GM18520 (cell line): ENCODE measurements at regions not wholly inside any gene's neighbourhood (a gene's known extent, or its start where the extent isn't known, plus 50 kb on each side); places are given as distances from the start of the nearest gene placed in this dataset.

Source experiments
- ATAC-seq: cut with Tn5 transposase; IDR thresholded peaks from one replicate; pipeline ENCODE4 v1.9.1; 2021; ENCODE audit not compliant: unreplicated experiment

DNA sequence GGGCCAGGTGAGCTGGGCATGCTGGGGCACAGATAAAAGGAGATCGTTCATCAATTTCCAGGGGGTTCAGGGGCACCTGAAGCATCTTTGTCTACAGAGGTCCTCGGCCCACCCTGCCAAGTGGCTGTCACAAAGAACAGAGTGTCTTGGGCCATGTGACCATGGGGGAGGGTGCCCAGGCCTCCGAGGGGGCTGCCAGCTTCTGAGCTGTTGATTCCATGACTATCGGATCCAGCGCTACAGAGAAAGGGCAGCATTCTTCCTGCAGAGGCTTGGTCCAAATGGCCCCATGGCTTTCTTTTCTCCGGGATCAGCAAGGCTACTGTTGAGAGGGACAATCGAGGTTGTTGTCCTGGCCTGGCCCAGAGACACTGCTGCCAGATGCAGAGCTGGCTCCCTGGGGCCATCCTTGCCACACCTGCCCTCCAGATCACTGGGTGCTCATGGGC is 289.2 kb downstream of the ZSWIM6 start:
- no peak for ATAC-seq

DNA sequence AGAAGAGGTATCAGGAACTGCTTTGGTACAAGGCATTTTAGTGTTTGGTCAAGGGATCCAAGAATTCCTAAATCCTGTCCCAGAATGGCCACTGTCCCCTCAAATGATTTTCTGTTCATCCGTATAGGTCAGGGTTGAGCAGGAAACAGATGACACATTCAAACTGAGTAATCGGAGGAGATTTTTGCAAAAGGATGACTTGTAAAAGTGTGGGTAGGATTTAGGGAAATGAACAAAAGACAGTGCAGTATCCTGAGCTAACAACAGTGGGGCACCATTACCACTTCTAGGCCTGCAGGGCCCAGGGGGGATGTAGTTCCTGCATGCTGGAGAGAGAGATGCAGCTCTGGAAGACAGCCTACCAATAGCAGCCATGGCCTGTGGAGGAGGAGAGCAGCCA is 290.1 kb downstream of the ZSWIM6 start:
- no peak for ATAC-seq

DNA sequence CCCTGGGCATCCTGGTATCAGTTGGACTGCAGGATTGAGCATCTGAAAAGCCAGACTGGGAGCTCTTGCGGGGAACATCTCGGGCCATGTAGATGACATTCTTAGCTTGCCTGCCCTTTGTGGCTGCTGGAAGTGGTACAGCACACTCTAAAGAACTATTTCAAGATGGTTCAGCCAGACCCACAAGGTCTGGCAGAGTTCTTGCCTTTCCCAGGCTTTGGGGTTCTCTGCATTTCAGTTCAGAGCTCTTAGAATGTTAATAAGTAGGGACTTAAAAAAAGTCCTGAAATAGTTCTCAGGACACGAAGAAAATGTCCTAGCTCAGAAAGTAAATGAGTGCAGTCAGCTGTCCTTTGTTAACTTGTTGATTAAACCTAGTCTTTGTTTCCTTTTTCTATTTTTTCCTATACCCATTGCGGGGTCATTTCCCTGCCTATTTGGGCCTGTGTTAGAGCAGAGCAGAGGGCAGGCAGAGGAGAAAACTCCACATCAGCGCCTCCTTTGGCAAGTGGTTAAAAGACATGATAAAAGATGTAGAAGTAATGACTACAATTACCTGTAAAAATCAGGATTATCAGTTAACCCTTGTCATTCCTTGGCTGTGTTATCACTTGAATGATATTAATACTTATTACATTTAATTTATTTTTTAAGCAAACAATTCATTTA is 291.5 kb downstream of the ZSWIM6 start:
- ATAC-seq = no peak

DNA sequence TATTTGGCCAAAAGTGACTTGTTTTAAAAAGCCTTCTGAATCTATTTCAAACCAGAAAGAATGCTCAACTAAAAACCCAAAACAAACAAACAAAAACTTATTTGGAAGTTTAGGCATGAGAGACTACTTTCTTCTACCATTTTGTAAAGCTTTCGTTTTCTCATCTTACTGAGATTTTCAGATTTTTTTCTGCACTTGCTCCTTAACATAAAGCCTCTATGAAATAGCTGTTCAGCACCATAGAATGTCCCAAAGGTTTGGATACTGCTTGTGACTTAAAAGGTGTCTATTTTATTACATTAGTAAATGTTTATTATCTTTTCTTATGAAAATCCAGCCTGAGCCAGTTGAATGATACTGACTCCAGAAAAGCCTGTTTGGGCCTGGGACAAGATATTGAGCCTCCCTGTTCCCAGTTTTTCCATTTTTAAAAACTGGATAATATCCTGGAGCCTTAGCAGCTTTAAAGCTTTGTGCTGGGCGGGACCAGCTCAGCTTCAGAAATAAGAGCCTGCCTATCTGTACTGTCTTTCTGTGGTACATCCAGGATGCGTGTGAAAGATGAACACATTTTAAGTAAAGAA is 292.6 kb downstream of the ZSWIM6 start:
- ATAC-seq = no peak

DNA sequence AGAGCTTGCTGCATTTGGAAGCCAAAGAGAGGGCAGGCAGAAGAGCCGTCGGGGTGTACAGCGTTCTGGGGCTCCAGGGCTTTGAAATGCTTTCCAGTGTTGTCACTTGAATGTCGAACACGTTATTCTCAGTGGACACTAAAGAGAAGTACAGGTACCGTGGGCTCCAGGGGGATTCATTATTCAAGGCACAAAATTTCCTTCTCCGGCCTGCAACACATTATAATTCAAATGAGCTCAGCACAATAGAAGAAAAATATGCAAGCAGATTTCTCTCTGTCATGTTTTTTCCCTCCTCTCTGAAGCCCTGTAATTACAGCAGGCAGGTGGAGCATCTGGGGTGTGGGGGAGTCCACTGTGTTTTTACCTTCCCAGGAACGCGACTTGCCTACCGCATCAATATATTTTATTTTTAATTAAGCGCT is 293.1 kb downstream of the ZSWIM6 start:
- ATAC-seq = no peak

DNA sequence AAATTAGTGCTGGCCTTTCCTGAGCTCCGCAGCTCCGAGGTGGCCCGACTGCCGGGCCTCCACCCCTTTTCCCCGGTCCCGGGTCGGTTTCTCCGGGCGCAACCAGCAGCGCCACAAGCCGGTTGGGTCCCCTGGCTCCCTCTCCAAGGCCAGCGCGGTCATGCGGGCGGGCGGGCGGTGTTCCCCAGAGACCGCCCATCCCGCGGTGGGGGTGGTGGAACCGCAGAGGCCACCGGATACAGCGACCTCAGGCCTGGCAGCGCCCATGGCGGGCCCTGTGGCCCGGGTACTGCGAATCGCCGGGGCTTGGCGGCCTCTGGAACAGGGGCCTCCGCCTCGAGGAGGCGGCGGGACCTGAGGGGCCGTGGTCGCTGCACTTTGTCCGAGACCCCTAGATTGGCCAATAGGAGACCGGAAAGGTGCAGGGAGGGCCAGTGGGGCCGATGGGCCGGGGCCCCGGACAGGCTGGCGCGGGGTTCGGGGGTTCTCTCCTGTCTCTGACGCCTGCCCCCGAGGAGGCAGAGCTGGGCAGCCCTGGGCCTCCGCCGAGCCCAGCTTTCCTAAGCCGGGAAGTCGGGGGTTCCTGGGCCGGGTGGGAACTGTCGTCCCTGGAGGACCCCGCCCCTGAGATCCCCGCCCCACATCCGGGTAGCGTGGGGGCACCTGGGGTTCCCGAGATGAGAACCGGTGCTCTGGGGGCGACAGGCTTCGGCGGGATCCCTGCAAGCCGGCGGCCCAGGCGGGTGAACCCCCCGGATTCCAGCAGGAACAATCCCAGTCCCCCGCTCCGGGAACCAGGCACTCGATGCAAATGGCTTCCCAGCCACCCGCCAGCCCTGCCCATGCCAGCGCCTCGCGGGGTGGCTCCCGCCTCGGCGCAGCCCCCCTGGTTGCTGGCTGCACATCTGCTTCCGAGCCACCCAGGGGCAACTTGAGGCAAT is 293.9 kb downstream of the ZSWIM6 start:
- no peak for ATAC-seq

DNA sequence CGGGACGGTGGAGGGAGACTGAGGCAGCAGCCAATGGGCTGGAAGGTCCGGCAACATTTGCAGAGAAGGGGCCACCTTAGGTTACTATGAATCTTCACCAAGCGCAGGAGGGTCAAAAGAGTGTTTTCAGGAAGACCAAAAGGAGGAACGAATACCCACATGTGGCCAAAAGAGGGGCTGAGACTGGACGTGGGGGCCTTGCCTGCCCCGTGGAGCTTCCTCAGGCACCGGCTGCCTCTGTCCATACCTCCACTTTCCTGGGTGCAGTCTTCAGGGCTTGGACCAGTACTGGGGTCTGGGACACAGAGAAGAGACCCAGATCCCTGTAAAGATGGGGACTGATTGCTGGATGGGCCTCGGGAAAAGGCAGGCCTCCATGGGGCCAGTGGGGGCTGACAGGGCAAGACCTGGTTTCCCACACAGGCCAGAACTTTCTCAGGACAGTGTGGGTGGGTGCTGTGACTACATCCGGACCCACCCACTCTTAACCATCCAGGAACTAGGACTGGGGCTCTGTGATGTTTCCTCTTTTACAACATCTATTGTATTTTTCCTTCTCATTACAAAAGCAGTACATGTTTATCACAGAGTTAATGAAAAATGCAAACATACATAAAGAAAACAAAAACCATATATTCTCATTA is 294.7 kb downstream of the ZSWIM6 start:
- no peak for ATAC-seq

DNA sequence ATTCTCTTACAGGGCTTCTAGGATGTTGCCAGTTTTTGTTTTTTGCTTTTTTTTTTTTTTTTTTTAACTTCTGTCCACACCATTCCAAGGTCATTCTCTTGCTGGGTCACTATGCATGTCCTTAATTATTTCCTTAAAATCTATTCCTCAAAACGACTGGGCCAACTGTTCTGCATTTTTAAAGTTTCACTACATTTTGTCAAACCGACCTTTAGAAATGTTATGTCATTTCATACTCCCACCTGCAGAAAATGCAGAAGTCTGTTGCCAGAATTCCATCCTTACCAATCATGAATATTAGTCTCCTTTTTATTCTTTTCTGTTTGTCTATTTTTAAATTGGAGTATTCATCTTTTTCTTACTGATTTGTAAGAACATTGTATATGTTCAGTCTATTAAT is 295.5 kb downstream of the ZSWIM6 start:
- ATAC-seq = no peak

DNA sequence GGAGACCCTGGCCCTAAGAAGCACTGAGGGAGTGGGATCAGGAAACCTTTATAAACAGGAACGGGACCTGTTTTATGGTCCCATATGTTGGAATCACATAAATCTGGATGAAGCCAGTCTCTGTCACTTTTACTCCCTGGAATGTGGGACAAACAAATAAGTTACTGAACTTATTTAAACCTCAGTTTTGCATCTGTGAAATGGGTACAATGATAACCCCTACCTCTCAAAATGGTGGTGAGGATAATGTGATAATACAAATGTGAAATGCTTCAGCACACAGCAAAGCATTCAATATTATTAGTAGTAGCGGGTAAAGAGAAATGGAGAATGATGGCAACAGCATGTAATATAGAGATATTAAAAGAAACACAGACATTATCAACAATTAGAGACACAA is 298.9 kb downstream of the ZSWIM6 start:
- ATAC-seq = no peak

DNA sequence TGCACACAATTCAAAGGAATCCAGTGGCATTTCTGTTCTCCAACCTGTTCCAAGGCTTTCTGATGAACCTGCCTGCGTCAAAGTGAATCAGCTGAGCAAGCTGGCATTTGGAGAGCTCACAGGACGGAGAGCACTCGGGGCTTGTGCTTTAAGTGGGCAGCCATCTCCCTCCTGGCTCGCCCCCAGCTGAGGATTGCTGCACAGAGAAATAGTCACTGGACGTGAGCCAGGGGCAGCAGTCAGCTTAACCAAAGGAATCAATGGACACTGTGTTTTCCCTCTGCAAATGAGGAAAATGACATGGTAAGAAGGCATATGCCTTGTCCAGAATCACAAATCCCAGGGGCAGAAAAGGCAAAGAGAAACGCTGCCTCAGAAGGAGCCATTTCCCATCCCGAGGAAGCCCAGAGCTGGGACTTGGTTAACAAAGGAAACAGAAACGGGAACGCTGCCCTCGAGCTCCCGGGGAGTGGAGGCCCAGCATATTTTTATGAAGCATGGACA is 299.4 kb downstream of the ZSWIM6 start:
- ATAC-seq = no peak

DNA sequence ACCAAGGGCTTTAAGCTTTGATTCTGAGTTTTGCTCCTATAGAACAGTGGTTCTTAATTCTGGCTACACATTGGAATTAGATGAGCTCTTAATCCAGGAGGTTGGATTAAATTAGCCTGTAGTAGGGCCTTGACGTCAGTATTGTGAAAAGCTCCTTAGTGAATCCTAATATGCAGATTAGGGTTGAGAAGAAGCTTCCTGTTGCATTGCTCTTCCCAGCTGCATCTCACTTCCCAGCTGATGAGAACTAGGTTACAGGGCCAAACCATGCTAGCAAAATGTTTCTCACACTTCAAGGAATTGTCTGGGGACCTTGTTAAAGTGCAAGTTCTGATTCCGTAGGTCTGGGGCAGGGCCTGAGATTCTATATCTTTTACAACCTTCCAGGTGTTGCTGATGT is 300.0 kb downstream of the ZSWIM6 start:
- ATAC-seq = no peak

DNA sequence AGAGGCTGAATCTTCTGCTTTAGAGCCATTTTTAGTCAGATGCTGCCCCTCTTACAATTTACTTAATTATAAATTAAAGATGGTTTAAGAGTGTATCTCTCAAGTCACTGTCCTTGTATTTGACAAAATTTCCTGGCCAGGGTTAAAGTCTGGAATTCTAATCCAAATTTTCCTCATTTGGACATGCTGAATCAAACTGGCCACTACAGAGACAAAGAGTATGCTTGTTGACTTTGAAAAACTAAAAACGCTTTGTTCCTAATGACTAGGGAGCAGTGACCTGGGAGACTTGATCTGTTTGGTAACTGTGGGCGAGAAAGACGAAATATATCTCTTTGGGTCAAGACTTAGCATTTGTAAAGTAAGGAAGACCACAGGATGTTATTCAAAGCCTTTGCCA is 303.2 kb downstream of the ZSWIM6 start:
- no peak for ATAC-seq

DNA sequence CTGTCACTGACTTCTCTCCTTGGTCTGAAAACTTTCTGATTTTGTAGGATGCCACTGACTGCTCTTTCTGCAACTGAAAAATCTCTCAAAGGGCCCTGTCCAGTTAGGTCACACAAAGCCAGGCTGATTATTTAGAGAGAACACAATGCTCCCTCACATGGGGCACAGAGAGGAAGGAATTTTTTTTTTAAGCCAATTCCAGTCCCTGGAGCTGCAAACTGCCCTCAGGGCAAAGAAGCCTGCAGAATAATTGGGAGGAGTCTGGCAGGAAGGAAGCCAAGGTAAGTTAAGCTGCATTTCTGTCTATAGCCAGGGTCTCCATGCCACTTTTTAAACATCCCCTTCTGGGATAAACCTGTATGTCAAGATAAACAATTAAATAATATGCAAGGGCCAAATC is 305.5 kb downstream of the ZSWIM6 start:
- ATAC-seq = no peak

DNA sequence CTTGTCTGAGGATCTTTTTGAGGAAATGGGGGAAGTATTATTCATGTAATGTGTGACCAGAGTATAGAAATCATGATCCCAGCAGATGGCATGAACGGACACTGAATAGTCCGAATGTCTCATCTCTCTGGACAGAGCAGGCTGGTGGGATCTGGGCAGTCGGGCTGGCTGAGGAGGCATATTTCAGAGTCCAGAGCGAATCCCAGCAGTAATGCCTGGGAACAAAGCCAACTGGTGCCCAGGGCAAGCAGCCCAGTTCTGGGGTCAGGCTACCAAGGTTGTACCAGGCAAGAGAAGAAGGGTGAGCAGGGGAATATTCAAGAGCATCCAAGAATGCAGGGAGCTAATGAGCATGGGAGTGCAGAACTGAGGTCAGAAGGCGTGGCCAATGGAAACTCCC is 306.4 kb downstream of the ZSWIM6 start:
- no peak for ATAC-seq

DNA sequence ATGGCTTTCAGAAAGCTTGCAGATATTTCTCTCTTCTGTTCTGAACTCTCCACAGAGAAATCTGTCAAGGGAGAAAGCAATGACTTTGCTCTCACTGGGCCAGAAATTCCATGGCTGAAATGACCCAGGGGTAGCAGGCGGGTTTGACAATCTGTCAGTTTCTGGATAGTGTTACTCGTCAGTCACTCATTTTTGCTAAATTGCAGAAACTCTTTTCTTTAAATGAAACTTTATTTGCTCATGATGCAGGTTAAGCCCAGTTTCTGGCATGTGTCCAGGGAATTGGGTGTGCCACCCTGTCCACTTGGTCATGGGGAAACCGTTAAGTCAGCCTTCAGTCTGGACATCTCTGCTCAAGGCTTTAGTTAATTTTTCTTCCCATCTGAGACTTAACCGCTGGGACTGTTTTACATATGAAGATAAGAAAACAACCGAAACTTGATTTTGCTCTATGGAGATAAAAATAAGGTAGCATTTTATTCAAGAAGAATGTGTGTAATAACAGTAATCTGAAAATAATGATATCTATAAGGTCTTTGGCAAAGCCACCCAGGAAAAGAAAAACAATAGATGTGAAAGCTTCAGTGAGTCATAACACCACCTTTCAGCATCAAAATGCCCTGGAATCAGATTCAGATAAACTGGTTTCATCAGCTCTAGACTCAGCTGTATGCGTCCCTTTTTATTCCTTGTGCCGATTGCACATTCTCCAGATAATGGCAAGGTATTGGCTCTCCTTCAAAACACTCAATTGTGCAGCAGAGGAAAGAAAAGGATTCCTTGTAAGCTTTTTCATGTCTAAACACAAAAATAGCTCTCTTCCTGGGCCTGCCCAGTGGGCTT is 308.3 kb downstream of the ZSWIM6 start:
- ATAC-seq = no peak

DNA sequence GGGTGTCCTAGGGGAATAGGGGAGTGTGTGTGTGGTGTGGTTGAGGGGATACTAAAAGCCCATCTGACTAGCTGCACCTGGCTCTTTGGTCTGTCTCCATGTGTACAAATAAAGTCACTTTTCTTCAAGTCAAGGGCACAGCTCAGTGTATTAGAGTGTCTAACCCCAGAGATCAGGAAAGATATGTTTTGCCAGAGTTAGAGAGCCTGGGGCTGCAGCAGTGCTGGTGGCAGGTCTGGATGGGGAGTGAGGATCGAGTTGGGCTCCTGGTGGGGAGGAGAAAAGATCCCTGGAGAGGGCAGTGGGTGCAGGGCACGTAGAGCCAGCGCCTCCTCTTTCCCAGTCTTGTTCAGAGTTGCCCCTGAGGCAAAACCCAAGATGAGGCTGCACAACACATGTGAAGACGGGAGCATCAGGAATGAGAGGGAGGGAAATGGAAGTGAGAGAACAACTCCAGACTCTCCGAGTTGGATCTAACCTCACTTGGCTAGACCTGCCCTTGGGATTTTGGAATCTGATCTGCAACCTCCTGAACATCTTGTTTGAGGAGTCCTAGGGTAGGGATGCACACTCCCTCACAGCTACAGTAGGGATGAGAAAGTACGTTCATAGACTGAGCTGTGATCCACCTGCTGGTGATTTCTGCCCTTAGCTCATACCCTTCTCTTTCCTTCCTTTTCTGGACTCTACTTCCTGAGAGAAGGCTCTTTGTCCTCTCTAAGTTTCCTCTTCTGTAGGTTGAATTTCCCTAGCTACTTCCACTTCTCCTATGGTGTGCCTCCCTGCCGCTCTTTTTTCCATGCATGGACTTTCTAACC is 309.9 kb downstream of the ZSWIM6 start:
- no peak for ATAC-seq

DNA sequence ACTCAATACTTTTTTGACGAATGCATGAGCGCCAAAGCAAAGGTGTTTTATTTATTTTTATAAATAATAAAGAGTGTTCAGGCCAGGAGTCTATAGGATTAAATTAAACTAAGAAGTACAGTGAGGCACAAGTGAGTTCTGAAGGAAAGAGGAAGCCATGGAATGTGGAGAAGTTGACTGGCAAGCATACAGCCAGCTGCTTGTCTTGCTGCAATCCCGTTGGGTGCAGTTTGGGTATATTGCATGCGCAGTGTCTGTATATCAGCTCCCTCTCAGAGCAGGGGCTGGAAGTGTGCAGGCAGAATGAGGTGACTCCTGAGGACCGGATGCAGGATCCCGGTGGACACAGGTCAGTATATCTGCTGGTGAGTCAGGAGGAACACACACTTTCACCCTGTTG is 315.6 kb downstream of the ZSWIM6 start:
- ATAC-seq = no peak

DNA sequence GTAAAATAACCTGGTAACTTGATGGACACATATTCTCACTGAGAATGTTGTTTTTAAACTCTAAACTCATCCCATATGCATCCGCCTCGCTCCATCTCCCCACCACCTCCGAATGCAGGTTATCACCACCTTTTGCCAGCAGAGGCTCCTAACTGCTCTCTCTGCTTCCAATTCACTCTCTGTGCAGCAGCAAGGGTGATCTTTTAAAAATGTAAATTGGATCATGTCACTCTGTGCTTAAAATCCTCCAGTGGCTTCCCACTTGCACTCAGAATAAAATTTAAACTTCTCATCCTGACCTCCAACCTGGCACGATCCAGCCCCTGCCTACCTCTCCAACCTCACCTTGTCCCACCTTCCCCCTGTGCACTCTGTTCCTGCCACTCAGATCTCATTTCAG is 317.2 kb downstream of the ZSWIM6 start:
- no peak for ATAC-seq

DNA sequence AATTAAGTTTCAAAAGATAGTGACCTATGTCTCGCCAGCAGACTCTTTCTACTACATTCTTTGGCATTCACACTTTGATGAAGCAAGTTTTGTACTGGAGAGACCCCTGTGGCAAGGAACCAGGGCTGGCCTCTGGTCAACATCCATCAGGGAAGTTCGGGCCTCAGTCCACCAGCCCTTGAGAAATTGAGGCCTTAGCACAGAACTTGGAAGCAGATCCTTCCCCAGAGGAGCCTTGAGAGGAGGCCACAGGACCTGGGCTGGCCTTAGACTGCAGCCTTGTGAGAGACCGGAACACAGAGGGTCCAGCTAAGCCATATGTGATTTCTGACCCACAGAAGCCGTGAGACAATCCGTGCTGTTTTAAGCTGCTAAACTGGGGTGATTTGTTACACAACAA is 317.9 kb downstream of the ZSWIM6 start:
- ATAC-seq = no peak

DNA sequence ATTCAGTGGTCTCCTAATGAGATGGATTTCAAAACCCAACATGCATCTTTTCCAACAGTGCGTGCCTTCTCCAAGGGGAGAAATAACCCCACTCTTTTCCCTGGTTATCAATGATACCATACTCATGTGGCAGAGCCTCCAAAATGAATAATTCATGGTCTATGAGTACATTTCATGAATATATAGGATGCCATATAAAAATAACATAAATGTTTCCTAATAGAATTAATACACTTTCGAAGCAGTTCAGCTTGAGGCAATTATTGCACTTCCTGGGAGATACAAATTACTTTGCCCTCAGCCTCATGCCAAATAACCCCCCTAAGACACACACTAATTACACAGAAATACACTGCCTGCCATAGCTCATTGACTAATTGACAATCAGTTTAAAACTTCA is 318.6 kb downstream of the ZSWIM6 start:
- ATAC-seq = no peak
